RKO (cell line): ENCODE measurements at regions not wholly inside any gene's neighbourhood (a gene's known extent, or its start where the extent isn't known, plus 50 kb on each side); places are given as distances from the start of the nearest gene placed in this dataset.
"Not testable (repeated sequence)": the region's sequence is repeated elsewhere in the genome, so short reads cannot be mapped to it uniquely, and the experiment has no call there.

Experiments used
- DNase-seq: peaks from one replicate; pipeline ENCODE4 v3.0.0-alpha.2; 2016; ENCODE audit warnings: low spot score

DNA sequence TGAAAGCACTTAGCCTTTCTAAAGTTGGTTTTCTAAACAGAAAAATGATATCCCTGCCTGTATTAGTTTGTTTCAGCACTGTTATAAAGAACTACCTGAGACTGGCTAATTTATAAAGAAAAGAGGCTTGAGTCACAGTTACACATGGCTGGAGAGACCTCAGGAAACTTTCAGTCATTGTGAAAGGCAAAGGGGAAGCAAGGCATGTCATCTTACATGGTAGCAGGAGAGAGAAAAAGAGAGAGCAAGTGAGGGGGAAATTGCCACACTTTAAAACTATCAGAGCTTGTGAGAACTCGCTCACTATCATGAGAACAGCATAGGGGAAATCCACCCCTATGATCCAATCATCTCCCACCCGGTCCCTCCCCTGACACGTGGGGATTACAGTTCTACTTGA lies 64.9 kb downstream of the FAM170A start:
- DNase-seq, result no peak

DNA sequence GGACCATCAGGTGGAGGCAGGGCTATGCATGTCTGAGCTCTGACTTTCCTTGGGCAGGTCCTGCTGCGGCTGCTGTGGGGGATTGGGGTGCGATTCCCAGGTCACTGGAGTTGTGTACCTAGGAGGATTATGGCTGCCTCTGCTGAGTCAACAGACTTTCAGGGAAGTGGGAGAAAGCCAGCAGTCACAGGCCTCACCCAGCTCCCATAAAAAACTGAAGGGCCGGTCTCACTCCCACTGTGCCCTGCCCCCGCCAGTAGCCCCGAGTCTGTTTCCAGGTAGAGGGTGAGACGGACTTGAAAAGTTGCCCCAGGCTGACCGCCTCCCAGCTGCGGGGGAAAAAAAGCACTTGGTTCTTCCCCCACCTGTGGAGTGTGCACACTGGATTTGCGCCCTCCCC lies 76.7 kb downstream of the FAM170A start:
- DNase-seq, result no peak

DNA sequence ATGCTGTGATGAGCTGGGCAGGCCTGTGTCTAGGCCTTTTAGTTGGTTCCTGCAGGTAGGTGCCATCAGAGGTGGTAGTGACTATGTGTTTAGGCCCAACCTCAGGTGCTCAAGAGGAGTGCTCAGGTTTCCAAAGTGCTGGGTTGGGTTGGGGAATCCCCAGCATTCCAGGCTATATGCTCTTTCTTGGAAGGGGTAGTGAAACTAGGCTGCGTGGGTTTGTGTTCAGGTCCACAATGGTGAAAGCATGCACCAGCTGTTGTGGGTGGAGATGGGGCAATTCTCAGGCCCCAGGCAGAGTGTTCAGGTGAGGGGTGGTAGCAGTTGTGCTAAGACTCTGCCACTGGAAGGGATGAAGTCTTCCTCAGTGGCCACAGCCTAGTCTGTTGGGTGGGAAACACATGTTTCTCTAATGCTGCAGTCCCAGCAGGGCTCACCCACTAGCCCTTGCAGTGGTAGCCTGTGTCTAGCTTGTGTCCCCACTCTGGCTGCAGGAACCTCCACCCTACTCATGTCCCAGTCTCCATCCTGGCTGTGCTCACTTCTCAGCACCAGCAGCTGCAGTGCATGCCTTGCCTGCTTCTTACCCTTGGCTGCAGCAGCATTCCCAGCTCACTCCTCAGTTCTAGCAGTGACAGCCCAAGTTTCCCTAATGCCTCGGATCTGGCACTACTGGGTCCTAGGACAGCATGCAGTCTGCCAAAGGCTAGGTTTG lies 78.9 kb downstream of the FAM170A start:
- no peak for DNase-seq

- DNase-seq, result no peak
These were observed 92.4 kb downstream of the FAM170A start for GRCh38 chr5:119721775-119722174.

DNA sequence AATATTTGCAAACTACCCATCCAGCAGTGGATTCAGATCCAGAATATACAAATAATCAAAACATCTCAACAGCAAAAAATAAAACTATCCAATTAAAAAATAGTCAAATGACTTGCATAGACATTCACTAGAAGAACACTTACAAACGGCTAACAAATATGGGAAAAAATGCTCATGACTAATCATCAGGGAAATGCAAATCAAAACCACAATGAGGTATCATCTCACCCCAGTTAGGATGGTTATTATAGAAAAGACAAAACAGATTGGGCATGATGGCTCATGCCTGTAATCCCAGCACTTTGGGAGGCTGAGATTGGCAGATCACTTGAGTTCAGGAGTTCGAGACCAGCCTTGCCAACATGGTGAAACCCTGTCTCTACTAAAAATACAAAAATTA lies 95.9 kb downstream of the FAM170A start:
- not testable (repeated sequence) for DNase-seq

- no peak for DNase-seq
These were observed 97.2 kb downstream of the FAM170A start for GRCh38 chr5:119726544-119726943.

DNA sequence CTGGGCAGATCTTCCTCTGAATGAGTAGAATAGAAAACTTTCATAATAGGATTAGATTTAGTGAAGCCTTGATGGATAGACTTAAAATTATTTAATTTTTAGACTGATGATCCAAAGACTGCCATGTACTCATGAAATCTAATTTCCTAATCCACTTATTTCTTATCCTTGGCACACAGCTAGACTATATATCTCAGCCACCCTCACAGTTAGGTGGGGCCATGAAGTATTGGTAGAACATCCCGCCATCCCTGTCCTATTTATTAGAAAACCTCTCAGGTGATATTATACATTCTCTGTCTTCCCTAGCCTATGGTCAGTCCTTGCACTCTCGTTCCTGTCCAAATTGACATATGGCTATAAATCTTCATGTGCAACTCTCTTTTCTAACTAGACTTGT lies 110.9 kb downstream of the FAM170A start:
- no peak for DNase-seq

GRCh38 chr5:119741691-119742090 lies 112.3 kb downstream of the FAM170A start:
- no peak for DNase-seq

- DNase-seq, result peak; percentile 47
These were observed 113.0 kb downstream of the FAM170A start for GRCh38 chr5:119742311-119742710.

- DNase-seq, result peak; percentile 53
These were observed 114.6 kb downstream of the FAM170A start for GRCh38 chr5:119743927-119744326.

- no peak for DNase-seq
These were observed 116.6 kb downstream of the FAM170A start for GRCh38 chr5:119745976-119746375.

DNA sequence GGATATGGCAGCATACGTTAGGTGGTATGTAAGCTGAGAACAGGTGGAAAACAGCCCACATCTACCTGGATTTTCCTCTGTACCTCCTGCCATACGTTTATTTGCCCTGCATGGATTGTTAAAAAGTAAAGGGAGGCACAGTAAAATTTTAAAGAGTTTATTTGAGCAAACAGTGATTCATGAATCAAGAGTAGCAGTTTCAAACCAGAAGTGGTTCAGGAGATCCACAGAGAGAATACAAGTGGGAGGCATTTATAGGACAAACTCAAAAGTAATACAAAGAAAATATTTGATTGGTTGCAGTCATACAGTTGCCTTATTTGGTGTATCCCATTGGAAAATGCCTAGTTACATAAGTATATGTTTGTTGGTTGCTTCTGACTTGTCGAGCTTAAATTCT lies 117.6 kb downstream of the FAM170A start:
- DNase-seq, result no peak

DNA sequence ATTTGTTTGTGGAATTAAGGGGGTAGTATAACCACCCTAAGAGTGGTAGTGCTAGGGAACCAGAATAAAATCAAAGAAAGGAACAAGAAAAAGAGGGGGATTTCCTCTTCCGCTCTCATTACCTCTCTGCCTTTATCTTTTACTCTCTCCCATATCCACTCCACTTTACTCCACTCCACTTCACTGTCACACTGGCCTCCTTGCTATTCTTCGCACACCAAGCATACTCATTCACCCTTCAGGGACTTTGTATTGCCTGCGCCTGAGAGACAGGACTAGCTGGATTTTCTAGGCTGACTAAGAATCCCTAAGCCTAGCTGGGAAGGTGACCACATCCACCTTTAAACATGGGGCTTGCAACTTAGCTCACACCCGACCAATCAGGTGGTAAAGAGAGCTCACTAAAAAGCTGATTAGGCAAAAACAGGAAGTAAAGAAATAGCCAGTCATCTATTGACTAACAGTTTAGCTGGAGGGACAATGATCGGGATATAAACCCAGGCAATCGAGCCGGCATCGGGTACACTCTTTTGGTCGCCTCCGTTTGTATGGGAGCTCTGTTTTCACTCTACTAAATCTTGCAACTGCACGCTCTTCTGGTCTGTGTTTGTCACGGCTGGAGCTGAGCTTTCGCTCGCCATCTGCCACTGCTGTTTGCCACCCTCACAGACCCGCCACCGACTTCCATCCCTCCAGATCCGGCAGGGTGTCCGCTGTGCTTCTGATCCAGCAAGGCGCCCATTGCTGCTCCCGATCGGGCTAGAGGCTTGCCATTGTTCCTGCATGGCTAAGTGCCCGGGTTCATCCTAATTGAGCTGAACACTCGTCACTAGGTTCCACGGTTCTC lies 121.8 kb downstream of the FAM170A start:
- DNase-seq, result no peak

GRCh38 chr5:119751734-119752094 lies 122.4 kb downstream of the FAM170A start:
- no peak for DNase-seq

DNA sequence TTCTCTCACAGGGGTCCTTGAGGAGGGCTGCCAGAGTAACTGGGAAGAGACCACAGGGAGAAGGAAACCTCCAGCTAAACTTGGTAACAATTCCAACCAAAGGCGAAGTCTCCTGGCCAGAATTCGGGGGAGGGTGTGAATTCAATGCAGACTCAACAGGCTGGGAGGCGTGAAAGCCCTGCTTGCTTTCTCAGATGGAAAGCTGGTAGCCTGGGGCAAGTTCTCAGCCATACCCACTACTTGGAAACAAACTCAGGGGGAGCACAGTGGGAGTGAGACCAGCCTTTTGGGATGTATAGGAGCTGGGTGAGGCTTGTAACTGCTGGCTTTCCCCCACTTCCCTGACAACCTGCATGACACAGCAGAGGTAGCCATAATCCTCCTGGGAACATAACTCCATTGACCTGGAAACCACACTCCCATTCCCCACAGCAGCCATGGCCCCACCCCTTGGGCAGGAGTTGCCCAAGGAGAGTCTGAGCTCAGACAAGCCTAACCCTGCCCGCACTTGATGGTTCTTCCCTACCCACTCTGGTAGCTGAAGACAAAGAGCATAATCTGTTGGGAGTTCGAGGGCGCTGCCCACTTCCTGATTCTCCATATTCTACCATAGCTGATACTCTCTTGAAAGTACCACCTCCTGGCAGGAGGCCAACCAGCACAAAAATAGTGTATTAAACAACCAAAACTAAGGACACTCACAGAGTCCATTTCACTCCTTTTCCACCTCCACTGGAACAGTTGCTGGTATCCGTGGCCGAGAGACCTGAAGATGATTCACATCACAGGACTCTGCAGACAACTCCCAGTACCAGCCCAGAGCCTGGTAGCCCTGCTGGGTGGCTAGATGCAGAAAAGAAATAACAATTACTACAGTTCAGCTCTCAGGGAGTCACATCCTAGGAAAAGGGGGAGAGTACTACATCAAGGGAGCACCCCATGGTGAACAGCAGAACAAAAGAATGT lies 123.8 kb downstream of the FAM170A start:
- DNase-seq, result no peak

GRCh38 chr5:119754825-119755224 lies 125.5 kb downstream of the FAM170A start:
- DNase-seq, result not testable (repeated sequence)

- DNase-seq, result no peak
These were observed 127.9 kb downstream of the FAM170A start for GRCh38 chr5:119757276-119757675.

- DNase-seq, result not testable (repeated sequence)
These were observed 140.6 kb downstream of the FAM170A start for GRCh38 chr5:119769695-119770693.

GRCh38 chr5:119780145-119780544 lies 150.8 kb downstream of the FAM170A start:
- DNase-seq, result not testable (repeated sequence)

- DNase-seq, result no peak
These were observed 155.7 kb downstream of the FAM170A start for GRCh38 chr5:119785057-119785456.
